Liver (tissue), 8 donors: ENCODE measurements at regions not wholly inside any gene's neighbourhood (a gene's known extent, or its start where the extent isn't known, plus 50 kb on each side); places are given as distances from the start of the nearest gene placed in this dataset.
"Not testable (repeated sequence)": the region's sequence is repeated elsewhere in the genome, so short reads cannot be mapped to it uniquely, and the experiment has no call there.

ENCODE experiments used
- DNase-seq: peaks from one replicate; pipeline ENCODE4 v3.0.0-alpha.2; 2017; ENCODE audit warnings: low spot score
- H3K27ac ChIP-seq, 2 donors: one replicate each; pipeline ENCODE4 v1.7.0; 2013; ENCODE audit warnings: inconsistent platforms in 2 of 2, low read length in 2 of 2, control low read depth in 1 of 2, low read depth in 1 of 2, mild to moderate bottlenecking in 1 of 2
- H3K27me3 ChIP-seq, 4 donors: one replicate each; pipeline versions ENCODE4 v1.6.1 to v1.7.0; 2013; ENCODE audit warnings: low read length in 3 of 4, inconsistent platforms in 1 of 4, mild to moderate bottlenecking in 1 of 4, moderate library complexity in 1 of 4; ENCODE audit not compliant: control insufficient read depth in 4 of 4, insufficient read depth in 4 of 4
- H3K36me3 ChIP-seq, 4 donors: one replicate each; pipeline versions ENCODE4 v1.6.1 to v1.7.0; 2013; ENCODE audit warnings: low read length in 3 of 4, mild to moderate bottlenecking in 3 of 4, low read depth in 1 of 4, moderate library complexity in 1 of 4; ENCODE audit not compliant: control insufficient read depth in 4 of 4, insufficient read depth in 3 of 4
- H3K4me1 ChIP-seq, 4 donors: one replicate each; pipeline versions ENCODE4 v1.6.1 to v1.7.0; 2013; ENCODE audit warnings: low read length in 3 of 4, mild to moderate bottlenecking in 3 of 4, moderate library complexity in 1 of 4; ENCODE audit not compliant: control insufficient read depth in 4 of 4, insufficient read depth in 4 of 4
- H3K4me3 ChIP-seq, 3 donors: one replicate each; pipeline versions ENCODE4 v1.6.1 to v1.7.0; 2013; ENCODE audit warnings: low read length in 3 of 3, control low read depth in 1 of 3, low read depth in 1 of 3, mild to moderate bottlenecking in 1 of 3
- H3K9ac ChIP-seq, 2 donors: one replicate each; pipeline ENCODE4 v1.7.0; 2013; ENCODE audit warnings: low read length in 2 of 2, mild to moderate bottlenecking in 2 of 2, moderate library complexity in 2 of 2, control low read depth in 1 of 2, low read depth in 1 of 2
- H3K9me3 ChIP-seq, 4 donors: one replicate each; pipeline versions ENCODE4 v1.6.1 to v1.7.0; 2013; ENCODE audit warnings: low read length in 3 of 4; ENCODE audit not compliant: control insufficient read depth in 4 of 4
- EGR1 ChIP-seq, 2 donors: IDR thresholded peaks; 2 replicates each; pipeline ENCODE4 v1.6.1; 2016 to 2018; ENCODE audit warnings: antibody characterized with exemption in 2 of 2, low read depth in 2 of 2
- FOXA1 ChIP-seq: IDR thresholded peaks from 2 replicates; pipeline ENCODE4 v1.6.1; 2016; ENCODE audit warnings: antibody characterized with exemption
- FOXA2 ChIP-seq: IDR thresholded peaks from 2 replicates; pipeline ENCODE4 v1.6.1; 2016; ENCODE audit warnings: antibody characterized with exemption
- GABPA ChIP-seq, 2 donors: IDR thresholded peaks in 1 of 2; conservative IDR thresholded peaks in 1 of 2; 2 replicates each; pipeline ENCODE4 v1.6.1; 2016; ENCODE audit warnings: antibody characterized with exemption in 2 of 2, mild to moderate bottlenecking in 1 of 2, moderate library complexity in 1 of 2
- HNF4G ChIP-seq: IDR thresholded peaks from 2 replicates; pipeline ENCODE4 v1.6.1; 2016; ENCODE audit warnings: antibody characterized with exemption
- NR2F2 ChIP-seq: IDR thresholded peaks from 2 replicates; pipeline ENCODE4 v1.6.1; 2016; ENCODE audit warnings: antibody characterized with exemption
- RAD21 ChIP-seq, 2 donors: IDR thresholded peaks; 2 replicates each; pipeline ENCODE4 v1.6.1; 2016; ENCODE audit warnings: antibody characterized with exemption in 2 of 2, mild to moderate bottlenecking in 2 of 2
- RXRA ChIP-seq, 2 donors: IDR thresholded peaks; 2 replicates each; pipeline ENCODE4 v1.6.1; 2017 to 2018; ENCODE audit warnings: antibody characterized with exemption in 2 of 2, mild to moderate bottlenecking in 1 of 2
- TAF1 ChIP-seq: conservative IDR thresholded peaks from 2 replicates; pipeline ENCODE4 v1.6.1; 2016; ENCODE audit warnings: antibody characterized with exemption, mild to moderate bottlenecking
- WGBS: extraction: QIAGEN DNeasy Blood & Tissue Kit; methylation state at CpG from one replicate; pipeline ENCODE4 v1.1.7; 2013; 5-methylcytosine and 5-hydroxymethylcytosine counted together
- TF ChIP-seq, protein P1 (sequence below): IDR thresholded peaks from 2 replicates; pipeline ENCODE4 v1.6.1; 2016; ENCODE audit warnings: antibody characterized with exemption, mild to moderate bottlenecking
- TF ChIP-seq, protein P2 (sequence below): IDR thresholded peaks from 2 replicates; pipeline ENCODE4 v1.6.1; 2016; ENCODE audit warnings: antibody characterized with exemption
- TF ChIP-seq, protein P3 (sequence below): IDR thresholded peaks from 2 replicates; pipeline ENCODE4 v1.6.1; 2016; ENCODE audit warnings: antibody characterized with exemption
- TF ChIP-seq, protein P4 (sequence below): fragments of 150-350 bp; IDR thresholded peaks from 2 replicates; pipeline ENCODE4 v1.5.1; 2017; ENCODE audit warnings: improper control_type of control experiment, low read depth, low read length; ENCODE audit not compliant: missing input control
- donor health status: healthy.
- donor health status: healthy.
- donor health status: healthy.
- donor health status: healthy.
- donor health status: healthy.

DNA sequence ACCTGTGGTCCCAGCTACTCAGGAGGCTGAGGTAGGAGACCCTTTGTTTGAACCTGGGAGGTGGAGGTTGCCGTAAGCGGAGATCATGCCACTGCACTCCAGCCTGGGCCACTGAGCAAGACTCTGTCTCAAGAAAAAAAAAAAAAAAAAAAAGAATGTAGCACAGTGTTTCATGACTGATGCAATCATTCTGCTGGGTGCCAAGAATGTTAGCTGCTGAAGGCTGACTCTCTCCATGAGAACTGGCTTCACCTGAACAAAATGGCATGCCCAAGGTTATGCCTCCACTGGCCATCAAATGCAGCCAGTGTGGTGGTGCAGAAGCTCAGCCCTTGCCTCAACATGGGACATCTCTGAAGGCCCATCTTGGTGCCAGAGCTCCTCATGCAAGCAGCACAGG, 412.1 kb downstream of the ADAM29 start:
- Histone ChIP-seq H3K9me3 (no peaks in the 10 kb centered on the region), H3K27me3 (peaks cover 0 to 3% (median 0%) of the 10 kb centered on the region in 4 donors), H3K4me1 (no peaks in the 10 kb centered on the region), H3K4me3 (no peak overlapping the region), H3K27ac (no peak overlapping the region), H3K36me3 (no peaks in the 10 kb centered on the region), H3K9ac (no peak overlapping the region)
- DNase-seq, result no peak
- no peak for TF ChIP-seq NR2F2
- TF ChIP-seq, protein P1, sequence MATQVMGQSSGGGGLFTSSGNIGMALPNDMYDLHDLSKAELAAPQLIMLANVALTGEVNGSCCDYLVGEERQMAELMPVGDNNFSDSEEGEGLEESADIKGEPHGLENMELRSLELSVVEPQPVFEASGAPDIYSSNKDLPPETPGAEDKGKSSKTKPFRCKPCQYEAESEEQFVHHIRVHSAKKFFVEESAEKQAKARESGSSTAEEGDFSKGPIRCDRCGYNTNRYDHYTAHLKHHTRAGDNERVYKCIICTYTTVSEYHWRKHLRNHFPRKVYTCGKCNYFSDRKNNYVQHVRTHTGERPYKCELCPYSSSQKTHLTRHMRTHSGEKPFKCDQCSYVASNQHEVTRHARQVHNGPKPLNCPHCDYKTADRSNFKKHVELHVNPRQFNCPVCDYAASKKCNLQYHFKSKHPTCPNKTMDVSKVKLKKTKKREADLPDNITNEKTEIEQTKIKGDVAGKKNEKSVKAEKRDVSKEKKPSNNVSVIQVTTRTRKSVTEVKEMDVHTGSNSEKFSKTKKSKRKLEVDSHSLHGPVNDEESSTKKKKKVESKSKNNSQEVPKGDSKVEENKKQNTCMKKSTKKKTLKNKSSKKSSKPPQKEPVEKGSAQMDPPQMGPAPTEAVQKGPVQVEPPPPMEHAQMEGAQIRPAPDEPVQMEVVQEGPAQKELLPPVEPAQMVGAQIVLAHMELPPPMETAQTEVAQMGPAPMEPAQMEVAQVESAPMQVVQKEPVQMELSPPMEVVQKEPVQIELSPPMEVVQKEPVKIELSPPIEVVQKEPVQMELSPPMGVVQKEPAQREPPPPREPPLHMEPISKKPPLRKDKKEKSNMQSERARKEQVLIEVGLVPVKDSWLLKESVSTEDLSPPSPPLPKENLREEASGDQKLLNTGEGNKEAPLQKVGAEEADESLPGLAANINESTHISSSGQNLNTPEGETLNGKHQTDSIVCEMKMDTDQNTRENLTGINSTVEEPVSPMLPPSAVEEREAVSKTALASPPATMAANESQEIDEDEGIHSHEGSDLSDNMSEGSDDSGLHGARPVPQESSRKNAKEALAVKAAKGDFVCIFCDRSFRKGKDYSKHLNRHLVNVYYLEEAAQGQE, result no peak
- TF ChIP-seq, protein P2, sequence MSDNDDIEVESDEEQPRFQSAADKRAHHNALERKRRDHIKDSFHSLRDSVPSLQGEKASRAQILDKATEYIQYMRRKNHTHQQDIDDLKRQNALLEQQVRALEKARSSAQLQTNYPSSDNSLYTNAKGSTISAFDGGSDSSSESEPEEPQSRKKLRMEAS, result no peak
- 88% methylated on average over 2 of the region's 2 CpGs for WGBS

DNA sequence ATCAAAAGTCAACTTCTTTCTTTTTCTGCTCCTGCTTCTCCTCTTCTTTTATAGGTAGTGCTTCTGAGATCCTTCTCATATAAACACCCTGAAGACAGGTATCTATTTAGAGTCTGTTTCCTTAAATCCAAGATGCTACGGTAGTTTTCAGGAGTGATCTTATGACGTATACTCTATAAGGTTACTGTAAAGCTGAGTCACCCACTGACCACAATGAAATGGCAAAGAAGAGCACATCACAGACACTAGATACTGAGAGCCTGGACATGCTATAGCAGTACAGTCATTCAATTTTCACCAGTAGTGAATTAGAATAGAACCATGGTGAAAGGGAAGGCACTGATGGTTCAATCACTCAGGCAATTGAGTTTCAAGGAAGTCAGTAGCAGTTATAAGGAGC, 412.5 kb downstream of the ADAM29 start:
- Histone ChIP-seq H3K27ac (no peak overlapping the region), H3K9ac (no peak overlapping the region), H3K4me1 (no peaks in the 10 kb centered on the region), H3K36me3 (no peaks in the 10 kb centered on the region), H3K9me3 (no peaks in the 10 kb centered on the region), H3K27me3 (no peaks in the 10 kb centered on the region), H3K4me3 (no peak overlapping the region)
- DNase-seq, result no peak
- TF ChIP-seq, protein P3, sequence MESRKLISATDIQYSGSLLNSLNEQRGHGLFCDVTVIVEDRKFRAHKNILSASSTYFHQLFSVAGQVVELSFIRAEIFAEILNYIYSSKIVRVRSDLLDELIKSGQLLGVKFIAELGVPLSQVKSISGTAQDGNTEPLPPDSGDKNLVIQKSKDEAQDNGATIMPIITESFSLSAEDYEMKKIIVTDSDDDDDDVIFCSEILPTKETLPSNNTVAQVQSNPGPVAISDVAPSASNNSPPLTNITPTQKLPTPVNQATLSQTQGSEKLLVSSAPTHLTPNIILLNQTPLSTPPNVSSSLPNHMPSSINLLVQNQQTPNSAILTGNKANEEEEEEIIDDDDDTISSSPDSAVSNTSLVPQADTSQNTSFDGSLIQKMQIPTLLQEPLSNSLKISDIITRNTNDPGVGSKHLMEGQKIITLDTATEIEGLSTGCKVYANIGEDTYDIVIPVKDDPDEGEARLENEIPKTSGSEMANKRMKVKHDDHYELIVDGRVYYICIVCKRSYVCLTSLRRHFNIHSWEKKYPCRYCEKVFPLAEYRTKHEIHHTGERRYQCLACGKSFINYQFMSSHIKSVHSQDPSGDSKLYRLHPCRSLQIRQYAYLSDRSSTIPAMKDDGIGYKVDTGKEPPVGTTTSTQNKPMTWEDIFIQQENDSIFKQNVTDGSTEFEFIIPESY, result no peak
- no peak for TF ChIP-seq EGR1 (IDR thresholded peaks at IDR 0.05; ENCODE audit: low read depth in 2 of 2)
- TF ChIP-seq RXRA (IDR thresholded peaks at IDR 0.05), result no peak
- TF ChIP-seq, protein P2, result no peak
- no peak for TF ChIP-seq HNF4G
- TF ChIP-seq TAF1, result no peak
- no peak for TF ChIP-seq FOXA1
- TF ChIP-seq FOXA2, result no peak
- WGBS, result 72% methylated on average over 2 of the region's 2 CpGs

DNA sequence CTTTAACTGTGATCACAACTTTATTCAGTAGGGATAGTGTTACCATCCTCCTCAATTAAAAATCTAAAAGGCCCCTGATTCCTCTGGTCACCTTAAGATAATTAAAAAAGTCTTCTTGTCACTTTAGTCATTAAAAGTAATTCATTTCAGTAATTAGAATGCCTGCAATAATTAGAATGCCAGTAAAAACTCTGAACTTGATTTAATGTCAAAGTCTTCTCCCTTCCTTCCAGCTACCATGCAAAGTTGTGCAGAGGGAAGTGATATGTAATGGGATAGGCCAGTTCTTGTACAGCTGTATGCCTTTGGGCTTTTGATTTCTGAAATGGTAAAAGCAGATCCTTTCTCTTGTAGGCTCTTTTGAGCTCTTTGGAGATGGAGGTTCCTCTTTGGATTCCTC, 417.2 kb downstream of the ADAM29 start:
- Histone ChIP-seq H3K4me1 (no peaks in the 10 kb centered on the region), H3K4me3 (no peak overlapping the region), H3K27me3 (no peaks in the 10 kb centered on the region), H3K27ac (no peak overlapping the region), H3K9ac (no peak overlapping the region), H3K9me3 (no peaks in the 10 kb centered on the region), H3K36me3 (no peaks in the 10 kb centered on the region)
- DNase-seq, result no peak
- TF ChIP-seq EGR1 (IDR thresholded peaks at IDR 0.05; ENCODE audit: low read depth in 2 of 2), result no peak
- TF ChIP-seq RXRA (IDR thresholded peaks at IDR 0.05), result no peak
- TF ChIP-seq, protein P4, sequence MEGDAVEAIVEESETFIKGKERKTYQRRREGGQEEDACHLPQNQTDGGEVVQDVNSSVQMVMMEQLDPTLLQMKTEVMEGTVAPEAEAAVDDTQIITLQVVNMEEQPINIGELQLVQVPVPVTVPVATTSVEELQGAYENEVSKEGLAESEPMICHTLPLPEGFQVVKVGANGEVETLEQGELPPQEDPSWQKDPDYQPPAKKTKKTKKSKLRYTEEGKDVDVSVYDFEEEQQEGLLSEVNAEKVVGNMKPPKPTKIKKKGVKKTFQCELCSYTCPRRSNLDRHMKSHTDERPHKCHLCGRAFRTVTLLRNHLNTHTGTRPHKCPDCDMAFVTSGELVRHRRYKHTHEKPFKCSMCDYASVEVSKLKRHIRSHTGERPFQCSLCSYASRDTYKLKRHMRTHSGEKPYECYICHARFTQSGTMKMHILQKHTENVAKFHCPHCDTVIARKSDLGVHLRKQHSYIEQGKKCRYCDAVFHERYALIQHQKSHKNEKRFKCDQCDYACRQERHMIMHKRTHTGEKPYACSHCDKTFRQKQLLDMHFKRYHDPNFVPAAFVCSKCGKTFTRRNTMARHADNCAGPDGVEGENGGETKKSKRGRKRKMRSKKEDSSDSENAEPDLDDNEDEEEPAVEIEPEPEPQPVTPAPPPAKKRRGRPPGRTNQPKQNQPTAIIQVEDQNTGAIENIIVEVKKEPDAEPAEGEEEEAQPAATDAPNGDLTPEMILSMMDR, result no peak
- TF ChIP-seq RAD21 (IDR thresholded peaks at IDR 0.05), result no peak
- no peak for TF ChIP-seq GABPA (IDR thresholded peaks at IDR 0.05 in 1 of 2, conservative IDR thresholded peaks at IDR 0.05 in 1 of 2)
- TF ChIP-seq, protein P2, result no peak

DNA sequence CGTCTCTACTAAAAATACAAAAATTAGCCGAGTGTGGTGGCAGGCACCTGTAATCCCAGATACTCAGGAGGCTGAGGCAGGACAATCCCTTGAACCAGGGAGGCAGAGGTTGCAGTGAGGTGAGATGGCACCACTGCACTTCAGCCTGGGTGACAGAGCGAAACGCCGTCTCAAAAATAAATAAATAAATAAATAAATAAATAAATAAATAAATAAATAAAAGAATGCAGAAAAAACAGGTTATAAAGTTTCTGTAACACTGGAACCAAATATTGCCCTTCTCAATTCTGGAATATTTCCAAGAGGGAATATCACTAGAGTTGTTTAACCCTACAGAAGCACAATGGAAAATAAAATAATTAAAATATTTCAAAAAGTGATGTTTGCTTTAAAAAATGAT, 418.4 kb downstream of the ADAM29 start:
- not testable (repeated sequence) for H3K36me3 ChIP-seq, H3K9ac ChIP-seq, H3K9me3 ChIP-seq, DNase-seq, H3K4me3 ChIP-seq, H3K27ac ChIP-seq, H3K27me3 ChIP-seq, H3K4me1 ChIP-seq
- WGBS, result 87% methylated on average over 5 of the region's 5 CpGs
